ENCODE measurements at regions not wholly inside any gene's neighbourhood (a gene's known extent, or its start where the extent isn't known, plus 50 kb on each side); places are given as distances from the start of the nearest gene placed in this dataset.

GRCh38 chr18:54743605-54743995 is 84.7 kb upstream of the RAB27B start:
- Histone ChIP-seq H3K9me3 (no peaks in the 10 kb centered on the region), H3K36me3 (no peaks in the 10 kb centered on the region), H3K4me3 (no peak overlapping the region), H3K4me1 (no peaks in the 10 kb centered on the region), H3K27me3 (no peaks in the 10 kb centered on the region), H3K27ac (no peak overlapping the region)
- intact Hi-C loops (cut with DNase I) = no loop called here
- TF ChIP-seq CTCF (IDR thresholded peaks at IDR 0.05) = no peak
- DNase-seq (ENCODE audit: low spot score in 2 of 2) = no peak

- no peaks in the 10 kb centered on the region for H3K9me3 ChIP-seq
- H3K4me3 ChIP-seq = no peak overlapping the region
- H3K27me3 ChIP-seq = no peaks in the 10 kb centered on the region
- H3K36me3 ChIP-seq = no peaks in the 10 kb centered on the region
- no peak for TF ChIP-seq CTCF (IDR thresholded peaks at IDR 0.05)
- no peak overlapping the region for H3K27ac ChIP-seq
- H3K4me1 ChIP-seq = no peaks in the 10 kb centered on the region
- DNase-seq (ENCODE audit: low spot score in 2 of 2) = no peak
- intact Hi-C loops (cut with DNase I) = no loop called here
Observed at GRCh38 chr18:54749291-54749690, 79.0 kb upstream of the RAB27B start.

GRCh38 chr18:54750350-54750749 is 77.9 kb upstream of the RAB27B start:
- no peak overlapping the region for H3K4me3 ChIP-seq
- H3K27me3 ChIP-seq = no peaks in the 10 kb centered on the region
- intact Hi-C loops (cut with DNase I) = no loop called here
- H3K9me3 ChIP-seq = no peaks in the 10 kb centered on the region
- no peaks in the 10 kb centered on the region for H3K4me1 ChIP-seq
- no peak for DNase-seq (ENCODE audit: low spot score in 2 of 2)
- H3K27ac ChIP-seq = no peak overlapping the region
- H3K36me3 ChIP-seq = no peaks in the 10 kb centered on the region
- TF ChIP-seq CTCF (IDR thresholded peaks at IDR 0.05) = no peak

GRCh38 chr18:54752185-54752584 is 76.1 kb upstream of the RAB27B start:
- Histone ChIP-seq H3K27ac (no peak overlapping the region), H3K27me3 (no peaks in the 10 kb centered on the region), H3K36me3 (no peaks in the 10 kb centered on the region), H3K4me3 (no peak overlapping the region), H3K4me1 (no peaks in the 10 kb centered on the region), H3K9me3 (no peaks in the 10 kb centered on the region)
- no peak for TF ChIP-seq CTCF (IDR thresholded peaks at IDR 0.05)
- DNase-seq (ENCODE audit: low spot score in 2 of 2) = no peak
- intact Hi-C loops (cut with DNase I) = no loop called here

GRCh38 chr18:54755456-54755855 is 72.8 kb upstream of the RAB27B start:
- Histone ChIP-seq H3K27me3 (no peaks in the 10 kb centered on the region), H3K4me3 (no peak overlapping the region), H3K4me1 (no peaks in the 10 kb centered on the region), H3K36me3 (no peaks in the 10 kb centered on the region), H3K27ac (no peak overlapping the region), H3K9me3 (no peaks in the 10 kb centered on the region)
- intact Hi-C loops (cut with DNase I) = no loop called here
- no peak for TF ChIP-seq CTCF (IDR thresholded peaks at IDR 0.05)
- DNase-seq (ENCODE audit: low spot score in 2 of 2) = no peak

- Histone ChIP-seq H3K27me3 (no peaks in the 10 kb centered on the region), H3K36me3 (no peaks in the 10 kb centered on the region), H3K4me3 (no peak overlapping the region), H3K27ac (no peak overlapping the region), H3K9me3 (no peaks in the 10 kb centered on the region), H3K4me1 (no peaks in the 10 kb centered on the region)
- intact Hi-C loops (cut with DNase I) = no loop called here
- DNase-seq (ENCODE audit: low spot score in 2 of 2) = no peak
- TF ChIP-seq CTCF (IDR thresholded peaks at IDR 0.05) = no peak
Observed at GRCh38 chr18:54762386-54762785, 65.9 kb upstream of the RAB27B start.
